Naive thymus-derived CD8-positive, alpha-beta T cell (primary cell): ENCODE measurements at regions not wholly inside any gene's neighbourhood (a gene's known extent, or its start where the extent isn't known, plus 50 kb on each side); places are given as distances from the start of the nearest gene placed in this dataset.

Source experiments
- ATAC-seq, 2 donors: fragments of 150-1000 bp; cut with Tn5 transposase in 1 of 2; sonication (Bioruptor Pico), chemical (Tn5 transposase) in 1 of 2; 1 replicate in 1 of 2; 2 replicates in 1 of 2; pipeline ENCODE4 v1.10.0; 2021; ENCODE audit warnings: mild to moderate bottlenecking in 2 of 2, moderate library complexity in 2 of 2
- POLR2A ChIA-PET: fragments of 350-600 bp; sonication (Branson Sonifier 250); formaldehyde crosslinking; loops from one replicate; lab custom pipeline; 2021; ENCODE audit warnings: antibody characterized with exemption; lab: Charles Lee
- DNase-seq, 10 donors: peaks; one replicate each; pipeline versions ENCODE4 v3.0.0 to v3.0.0-alpha.2; 2020 to 2022
- H3K27ac Mint-ChIP-seq, 10 donors: one replicate each; pipeline ENCODE4 v1.8.0; 2020 to 2022; ENCODE audit warnings: mild to moderate bottlenecking in 10 of 10, mixed read lengths in 10 of 10, moderate library complexity in 4 of 10, inconsistent platforms in 1 of 10
- H3K27me3 Mint-ChIP-seq, 5 donors: one replicate each; pipeline ENCODE4 v1.8.0; 2021 to 2022; ENCODE audit warnings: mixed read lengths in 5 of 5
- H3K36me3 Mint-ChIP-seq, 3 donors: one replicate each; pipeline ENCODE4 v1.8.0; 2020 to 2022; ENCODE audit warnings: mixed read lengths in 3 of 3, mild to moderate bottlenecking in 2 of 3, inconsistent platforms in 1 of 3
- H3K4me1 Mint-ChIP-seq, 4 donors: one replicate each; pipeline ENCODE4 v1.8.0; 2021 to 2022; ENCODE audit warnings: mixed read lengths in 4 of 4
- H3K4me3 Mint-ChIP-seq, 10 donors: one replicate each; pipeline ENCODE4 v1.8.0; 2020 to 2022; ENCODE audit warnings: mild to moderate bottlenecking in 10 of 10, mixed read lengths in 10 of 10, moderate library complexity in 6 of 10, inconsistent platforms in 1 of 10
- H3K9me3 Mint-ChIP-seq, 9 donors: one replicate each; pipeline ENCODE4 v1.8.0; 2020 to 2022; ENCODE audit warnings: mixed read lengths in 9 of 9, mild to moderate bottlenecking in 3 of 9, inconsistent platforms in 1 of 9, moderate library complexity in 1 of 9

DNA sequence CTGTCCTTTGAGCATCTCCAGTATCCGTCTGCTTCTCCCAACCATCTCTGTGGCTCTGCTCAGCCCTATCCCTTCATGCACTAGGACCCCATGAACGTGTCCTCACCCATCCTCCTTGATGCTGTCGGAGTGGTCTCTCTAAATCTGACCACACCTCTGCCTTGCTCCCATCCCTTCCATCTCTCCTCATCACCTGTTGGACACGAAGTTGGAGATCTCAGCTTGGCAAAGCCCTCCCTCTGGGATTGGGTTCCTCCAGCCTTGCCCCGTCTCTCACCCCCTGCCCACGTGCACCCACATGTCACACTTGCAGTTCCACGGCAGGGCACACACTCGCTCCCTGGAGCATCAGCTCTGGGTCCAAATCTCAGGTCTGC lies 135.7 kb downstream of the ACTL8 start:
- Mint-ChIP-seq H3K36me3 (no peaks in the 10 kb centered on the region), H3K9me3 (peaks cover 0 to 3% (median 0%) of the 10 kb centered on the region in 9 donors), H3K4me1 (peaks cover 0 to 4% (median 0%) of the 10 kb centered on the region in 4 donors), H3K27me3 (peaks cover 4 to 56% (median 35%) of the 10 kb centered on the region in 5 donors), H3K27ac (peak overlapping the region in 1 of 10 donors; percentile 90), H3K4me3 (no peak overlapping the region)
- DNase-seq = no peak
- POLR2A ChIA-PET = no interaction called here
- no peak for ATAC-seq

DNA sequence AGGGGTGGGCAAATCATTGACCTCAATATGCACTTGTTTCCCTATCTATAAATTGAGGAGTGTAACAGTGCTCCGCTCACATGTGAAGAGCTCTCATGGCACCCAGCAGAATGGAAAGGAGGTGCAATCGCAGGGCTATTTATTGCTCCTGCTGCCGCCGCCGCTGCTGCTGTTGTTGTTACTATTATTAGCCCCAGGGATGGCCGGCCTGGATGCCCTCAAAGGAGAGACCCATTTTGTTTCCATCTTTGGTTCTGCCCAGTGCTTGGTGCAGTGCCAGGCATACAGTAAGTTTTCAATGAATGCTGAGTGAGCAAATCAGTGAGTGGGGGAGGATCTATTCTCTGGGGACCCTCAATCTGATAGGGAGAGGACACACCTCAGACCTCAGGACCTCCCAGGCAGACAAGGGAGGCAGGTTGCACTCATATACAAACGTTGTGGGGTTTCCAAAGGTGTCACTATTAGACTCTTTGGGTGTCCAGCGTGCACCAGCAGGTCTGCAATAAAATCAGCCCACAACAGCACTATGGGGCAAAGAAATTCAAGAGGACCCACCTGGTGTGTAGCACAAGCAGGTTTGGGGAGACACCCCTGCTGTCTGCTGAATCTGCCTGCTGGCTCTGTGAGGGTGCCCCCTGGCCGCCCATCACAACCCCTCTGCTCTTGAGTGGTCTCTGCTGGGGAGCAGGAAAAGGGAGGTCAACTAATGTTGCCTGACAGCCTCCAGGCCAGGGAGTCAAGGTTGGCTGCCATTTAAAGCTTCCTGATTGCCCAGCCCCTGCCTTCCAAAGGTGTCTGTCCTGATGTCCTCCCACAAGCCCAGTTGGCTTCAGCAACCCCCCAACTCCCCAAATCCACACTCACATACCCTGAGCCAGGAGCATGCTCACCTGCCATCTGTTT lies 136.3 kb downstream of the ACTL8 start:
- no peak overlapping the region for H3K27ac Mint-ChIP-seq
- POLR2A ChIA-PET = no interaction called here
- no peak overlapping the region for H3K4me3 Mint-ChIP-seq
- DNase-seq (no peak), ATAC-seq (no peak)
- H3K4me1 Mint-ChIP-seq = peaks cover 0 to 4% (median 0%) of the 10 kb centered on the region in 4 donors
- peaks cover 6 to 61% (median 35%) of the 10 kb centered on the region in 5 donors for H3K27me3 Mint-ChIP-seq
- H3K36me3 Mint-ChIP-seq = no peaks in the 10 kb centered on the region
- H3K9me3 Mint-ChIP-seq = peaks cover 0 to 3% (median 0%) of the 10 kb centered on the region in 9 donors

DNA sequence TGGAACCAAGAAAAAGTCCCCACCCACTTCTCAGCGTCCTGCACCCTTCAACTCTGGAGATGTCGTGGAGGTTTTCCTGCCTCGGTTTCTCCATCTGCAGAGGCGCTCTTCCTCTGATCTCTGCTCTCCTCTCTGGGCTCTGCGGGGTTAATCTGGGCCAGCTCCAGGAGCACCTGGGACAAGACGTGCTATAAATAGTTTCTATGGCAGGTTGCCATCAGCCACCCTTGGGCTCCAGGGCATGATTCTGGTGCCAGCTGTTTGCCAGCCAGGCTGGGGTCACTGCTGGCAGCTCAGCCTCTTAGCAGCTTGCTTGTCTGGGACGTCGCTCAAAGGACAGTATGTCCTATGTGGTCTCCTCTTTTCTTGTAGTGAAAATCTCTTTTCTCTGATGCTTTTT lies 137.1 kb downstream of the ACTL8 start:
- no peak for ATAC-seq

DNA sequence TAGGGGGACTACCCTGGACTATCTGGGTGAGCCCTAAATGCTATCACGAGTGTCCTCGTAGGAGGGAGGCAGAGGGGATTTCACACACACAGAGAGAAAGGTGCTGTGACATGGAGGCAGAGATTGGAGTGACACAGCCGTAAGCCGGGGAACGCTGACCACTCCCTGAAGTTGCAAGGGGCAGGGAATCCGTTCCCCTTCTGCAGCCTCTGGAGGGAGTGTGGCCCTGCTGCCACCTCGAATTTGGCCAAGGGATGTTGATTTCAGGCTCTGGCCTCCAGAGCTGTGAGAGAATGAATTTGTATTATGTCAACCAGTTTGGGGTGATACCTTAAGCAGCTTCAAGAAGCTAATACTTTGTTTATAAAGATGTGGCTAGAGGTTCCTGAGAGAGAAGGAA lies 137.7 kb downstream of the ACTL8 start:
- Mint-ChIP-seq H3K9me3 (peaks cover 0 to 2% (median 0%) of the 10 kb centered on the region in 9 donors), H3K27me3 (peaks cover 6 to 60% (median 30%) of the 10 kb centered on the region in 5 donors), H3K4me1 (peaks cover 0 to 4% (median 0%) of the 10 kb centered on the region in 4 donors), H3K36me3 (no peaks in the 10 kb centered on the region), H3K27ac (no peak overlapping the region), H3K4me3 (no peak overlapping the region)
- DNase-seq (no peak), ATAC-seq (no peak)
- POLR2A ChIA-PET = no interaction called here

More for the DNA sequence above, 137.1 kb downstream of the ACTL8 start:
- POLR2A ChIA-PET = no interaction called here
- Mint-ChIP-seq H3K4me1 (peaks cover 0 to 4% (median 0%) of the 10 kb centered on the region in 4 donors), H3K27ac (no peak overlapping the region), H3K36me3 (no peaks in the 10 kb centered on the region), H3K9me3 (peaks cover 0 to 2% (median 0%) of the 10 kb centered on the region in 9 donors), H3K27me3 (peaks cover 6 to 60% (median 31%) of the 10 kb centered on the region in 5 donors), H3K4me3 (no peak overlapping the region)
- no peak for DNase-seq

DNA sequence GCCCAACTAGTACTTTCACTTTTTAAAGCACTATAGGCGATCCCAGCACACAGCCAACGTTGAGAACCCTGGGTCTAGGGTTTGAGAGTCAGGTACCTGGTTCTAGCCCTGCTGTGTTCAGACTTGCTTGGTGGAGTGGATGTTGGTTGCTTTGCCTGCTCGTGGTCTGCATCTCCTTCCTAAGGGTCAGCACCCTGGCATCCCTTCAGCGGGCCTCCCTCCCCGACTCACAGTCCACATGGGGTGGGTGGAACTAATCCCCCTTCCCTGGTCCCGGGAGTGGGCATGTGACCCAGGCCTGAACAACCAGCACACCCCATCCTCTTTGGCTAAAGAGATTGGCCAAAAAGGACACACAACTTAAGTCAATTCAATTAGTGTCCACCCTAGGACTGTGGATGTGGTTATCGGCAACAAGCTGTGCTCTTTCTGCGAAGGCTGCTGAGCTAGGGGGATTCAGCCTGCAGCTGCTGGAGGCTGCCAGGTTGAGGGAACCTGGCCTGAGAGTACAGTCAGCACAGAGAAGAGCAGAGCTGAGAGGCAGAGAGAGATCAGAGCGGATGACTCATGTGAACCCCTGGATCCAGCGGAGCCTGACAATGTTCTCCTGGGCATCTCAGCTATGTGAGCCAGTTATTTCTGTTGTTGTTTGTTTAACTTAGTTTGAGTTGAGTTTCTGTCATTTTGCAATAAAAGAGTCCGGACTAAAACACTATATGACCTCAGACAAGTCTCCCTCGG lies 138.9 kb downstream of the ACTL8 start:
- no peaks in the 10 kb centered on the region for H3K36me3 Mint-ChIP-seq
- POLR2A ChIA-PET = no interaction called here
- no peak for ATAC-seq
- DNase-seq = no peak
- no peak overlapping the region for H3K27ac Mint-ChIP-seq
- H3K27me3 Mint-ChIP-seq = peaks cover 6 to 60% (median 24%) of the 10 kb centered on the region in 5 donors
- H3K4me1 Mint-ChIP-seq = peaks cover 0 to 4% (median 0%) of the 10 kb centered on the region in 4 donors
- peaks cover 0 to 3% (median 0%) of the 10 kb centered on the region in 9 donors for H3K9me3 Mint-ChIP-seq
- H3K4me3 Mint-ChIP-seq = no peak overlapping the region

DNA sequence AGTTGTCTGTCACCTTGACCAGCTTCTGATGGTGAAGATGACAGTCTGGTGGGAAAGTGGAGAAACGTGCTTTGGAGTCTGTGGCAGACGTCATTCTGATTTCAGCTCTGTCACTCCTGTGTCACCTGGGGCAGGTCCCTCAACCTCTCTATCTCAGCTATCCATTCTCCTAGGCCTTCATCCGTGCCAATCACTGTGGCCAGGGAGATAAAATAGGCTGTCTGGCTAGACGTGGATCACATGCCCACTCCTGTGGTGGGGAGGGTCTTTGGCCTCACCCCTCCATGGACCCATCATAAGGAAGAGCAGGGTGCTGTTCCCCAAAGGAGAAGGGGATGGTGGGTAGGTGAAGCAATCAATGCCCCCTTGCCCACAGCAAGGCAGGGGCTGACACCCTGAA lies 140.3 kb downstream of the ACTL8 start:
- ATAC-seq (no peak), DNase-seq (no peak)
- H3K36me3 Mint-ChIP-seq = no peaks in the 10 kb centered on the region
- peaks cover 6 to 60% (median 21%) of the 10 kb centered on the region in 5 donors for H3K27me3 Mint-ChIP-seq
- no peak overlapping the region for H3K4me3 Mint-ChIP-seq
- POLR2A ChIA-PET = no interaction called here
- H3K9me3 Mint-ChIP-seq = peaks cover 0 to 3% (median 0%) of the 10 kb centered on the region in 9 donors
- no peak overlapping the region for H3K27ac Mint-ChIP-seq
- peaks cover 0 to 2% (median 0%) of the 10 kb centered on the region in 4 donors for H3K4me1 Mint-ChIP-seq

DNA sequence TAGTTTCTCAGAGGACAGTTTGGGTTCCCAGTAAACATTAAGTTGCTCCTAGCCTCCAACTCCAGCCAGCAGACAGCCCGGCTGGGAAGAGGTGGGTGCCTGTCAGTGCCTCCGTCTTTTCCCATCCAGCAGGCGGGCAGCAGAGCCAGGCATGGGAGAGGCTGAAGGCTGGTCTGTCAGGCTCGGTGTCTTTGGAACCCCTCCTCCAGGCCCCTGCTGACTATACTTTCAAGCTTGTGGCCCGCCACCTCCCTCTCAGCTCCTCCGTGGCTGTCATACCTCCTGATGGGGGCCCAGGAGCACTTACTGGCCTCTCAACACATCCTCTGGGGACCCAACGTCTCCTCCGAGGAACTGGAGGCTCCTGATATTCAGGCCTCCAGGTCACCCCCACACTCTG lies 140.9 kb downstream of the ACTL8 start:
- POLR2A ChIA-PET = no interaction called here
- ATAC-seq (no peak), DNase-seq (no peak)
- Mint-ChIP-seq H3K4me3 (no peak overlapping the region), H3K36me3 (no peaks in the 10 kb centered on the region), H3K9me3 (peaks cover 0 to 3% (median 0%) of the 10 kb centered on the region in 9 donors), H3K4me1 (peaks cover 0 to 2% (median 0%) of the 10 kb centered on the region in 4 donors), H3K27me3 (peaks cover 6 to 55% (median 21%) of the 10 kb centered on the region in 5 donors), H3K27ac (no peak overlapping the region)

DNA sequence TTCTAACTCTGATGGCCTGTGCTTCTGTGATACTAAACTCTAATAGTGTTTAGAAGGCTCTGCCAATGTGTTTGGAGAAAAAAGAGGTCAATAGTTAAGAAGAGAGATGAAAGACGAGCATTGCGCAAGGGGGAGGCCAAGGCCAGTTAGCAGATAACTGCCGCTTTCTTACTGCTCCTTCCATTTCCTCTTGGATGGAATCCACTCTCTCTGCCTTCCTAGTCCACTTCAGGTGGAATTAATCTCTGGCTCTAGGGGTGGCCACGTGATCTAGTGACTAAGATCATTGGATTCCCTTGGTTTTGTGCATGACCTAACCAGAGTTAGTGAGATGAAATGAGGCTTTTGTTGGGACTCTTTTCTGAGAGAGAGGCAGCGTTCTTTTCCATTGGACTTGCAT lies 148.3 kb downstream of the ACTL8 start:
- POLR2A ChIA-PET = no interaction called here
- H3K36me3 Mint-ChIP-seq = no peaks in the 10 kb centered on the region
- no peak for DNase-seq
- H3K4me3 Mint-ChIP-seq = no peak overlapping the region
- H3K9me3 Mint-ChIP-seq = peaks cover 0 to 7% (median 0%) of the 10 kb centered on the region in 9 donors
- H3K4me1 Mint-ChIP-seq = no peaks in the 10 kb centered on the region
- peaks cover 14 to 73% (median 38%) of the 10 kb centered on the region in 5 donors for H3K27me3 Mint-ChIP-seq
- no peak for ATAC-seq
- no peak overlapping the region for H3K27ac Mint-ChIP-seq

DNA sequence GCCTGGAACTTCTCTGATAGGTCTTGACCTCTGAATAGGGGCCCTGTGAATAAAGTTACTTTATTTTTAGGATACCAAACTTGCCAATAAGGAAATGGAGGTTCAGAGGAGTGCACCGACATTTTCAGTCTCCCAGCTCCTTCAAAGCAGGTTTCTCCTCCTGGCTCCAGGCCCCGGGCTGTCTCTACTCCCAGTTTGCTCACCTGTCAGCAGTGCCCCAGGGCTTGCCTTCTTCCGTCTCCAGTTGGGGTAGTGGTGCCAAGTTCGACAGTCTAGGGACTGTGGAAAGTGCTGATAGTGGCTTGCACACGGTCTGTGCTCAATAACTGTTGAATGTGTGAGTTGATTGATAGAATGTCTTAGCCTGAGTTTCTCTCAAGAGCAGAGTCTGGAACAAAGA lies 149.2 kb downstream of the ACTL8 start:
- no peaks in the 10 kb centered on the region for H3K36me3 Mint-ChIP-seq
- POLR2A ChIA-PET = no interaction called here
- peaks cover 0 to 5% (median 0%) of the 10 kb centered on the region in 9 donors for H3K9me3 Mint-ChIP-seq
- no peak for ATAC-seq
- H3K27me3 Mint-ChIP-seq = peaks cover 15 to 71% (median 39%) of the 10 kb centered on the region in 5 donors
- DNase-seq = no peak
- no peaks in the 10 kb centered on the region for H3K4me1 Mint-ChIP-seq
- H3K27ac Mint-ChIP-seq = no peak overlapping the region
- H3K4me3 Mint-ChIP-seq = no peak overlapping the region

DNA sequence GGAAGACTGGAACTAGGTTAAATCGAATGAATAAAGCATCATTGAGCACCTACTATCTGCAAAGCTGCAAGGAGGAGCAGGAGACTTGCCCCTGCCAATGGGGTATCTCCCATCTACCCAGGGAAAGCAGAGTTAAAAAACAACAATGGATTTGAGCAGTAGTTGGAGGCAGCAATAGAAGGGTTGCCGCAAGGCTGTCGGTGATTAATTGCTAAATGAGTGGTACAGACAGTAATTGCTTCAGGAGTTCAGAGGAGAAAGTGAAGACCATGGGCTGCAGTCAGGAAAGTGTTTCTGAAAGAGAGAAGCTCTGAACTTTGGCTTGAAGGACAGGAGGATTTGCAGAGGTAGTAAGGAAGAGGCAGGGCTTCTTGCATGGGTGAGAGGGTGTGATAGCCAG lies 152.9 kb downstream of the ACTL8 start:
- POLR2A ChIA-PET = no interaction called here
- no peak for DNase-seq
- Mint-ChIP-seq H3K36me3 (no peaks in the 10 kb centered on the region), H3K27me3 (peaks cover 23 to 67% (median 52%) of the 10 kb centered on the region in 5 donors), H3K4me1 (peaks cover 0 to 1% (median 0%) of the 10 kb centered on the region in 4 donors), H3K9me3 (peaks cover 0 to 5% (median 0%) of the 10 kb centered on the region in 9 donors), H3K4me3 (no peak overlapping the region), H3K27ac (no peak overlapping the region)
- ATAC-seq = no peak

DNA sequence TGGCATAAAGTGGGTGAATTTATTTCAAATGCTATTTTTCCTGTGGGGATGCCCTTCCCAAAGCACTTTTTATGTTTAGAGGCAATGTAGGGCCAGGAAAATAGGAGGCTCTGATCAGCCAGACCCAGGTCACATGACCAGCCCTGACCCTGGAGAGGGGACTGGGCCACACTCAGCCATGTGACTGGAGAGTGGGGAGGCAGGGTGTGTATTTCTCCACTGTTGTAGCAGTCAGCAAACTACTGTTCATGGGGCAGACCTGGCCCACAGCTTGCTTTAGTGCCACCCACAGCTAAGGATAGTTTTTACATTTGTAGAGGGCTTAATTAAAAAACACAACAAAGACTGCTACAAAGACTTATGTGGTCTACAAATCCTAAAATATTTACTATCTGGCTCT lies 153.8 kb downstream of the ACTL8 start:
- no peak for ATAC-seq
- H3K27ac Mint-ChIP-seq = no peak overlapping the region
- H3K4me1 Mint-ChIP-seq = peaks cover 0 to 1% (median 0%) of the 10 kb centered on the region in 4 donors
- H3K9me3 Mint-ChIP-seq = peaks cover 0 to 5% (median 0%) of the 10 kb centered on the region in 9 donors
- DNase-seq = no peak
- no peaks in the 10 kb centered on the region for H3K36me3 Mint-ChIP-seq
- H3K4me3 Mint-ChIP-seq = no peak overlapping the region
- POLR2A ChIA-PET = no interaction called here
- H3K27me3 Mint-ChIP-seq = peaks cover 23 to 70% (median 60%) of the 10 kb centered on the region in 5 donors

DNA sequence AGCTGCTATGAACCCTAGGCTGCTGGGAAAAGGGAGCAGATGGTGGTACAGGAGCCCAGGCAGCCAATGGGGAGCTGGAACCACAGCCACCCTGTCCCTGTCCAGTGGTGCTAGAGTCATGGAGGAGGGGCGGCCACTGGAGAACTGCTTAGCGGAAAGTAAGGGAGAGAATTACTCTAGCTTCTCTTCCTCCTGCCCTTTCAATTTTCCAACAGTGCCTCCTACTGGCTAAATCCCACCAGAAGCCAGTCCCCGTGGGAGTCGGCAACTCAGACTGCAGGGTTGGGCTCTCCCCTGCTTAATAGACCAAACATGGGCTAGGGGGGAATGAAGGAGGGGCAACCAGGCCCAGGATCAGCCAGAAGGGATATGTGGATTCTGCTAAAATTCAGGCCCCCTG lies 154.5 kb downstream of the ACTL8 start:
- Mint-ChIP-seq H3K4me3 (no peak overlapping the region), H3K9me3 (peaks cover 0 to 5% (median 0%) of the 10 kb centered on the region in 9 donors), H3K27ac (no peak overlapping the region), H3K36me3 (no peaks in the 10 kb centered on the region), H3K27me3 (peaks cover 21 to 70% (median 61%) of the 10 kb centered on the region in 5 donors), H3K4me1 (peaks cover 0 to 1% (median 0%) of the 10 kb centered on the region in 4 donors)
- ATAC-seq = no peak
- POLR2A ChIA-PET = no interaction called here
- DNase-seq = no peak

DNA sequence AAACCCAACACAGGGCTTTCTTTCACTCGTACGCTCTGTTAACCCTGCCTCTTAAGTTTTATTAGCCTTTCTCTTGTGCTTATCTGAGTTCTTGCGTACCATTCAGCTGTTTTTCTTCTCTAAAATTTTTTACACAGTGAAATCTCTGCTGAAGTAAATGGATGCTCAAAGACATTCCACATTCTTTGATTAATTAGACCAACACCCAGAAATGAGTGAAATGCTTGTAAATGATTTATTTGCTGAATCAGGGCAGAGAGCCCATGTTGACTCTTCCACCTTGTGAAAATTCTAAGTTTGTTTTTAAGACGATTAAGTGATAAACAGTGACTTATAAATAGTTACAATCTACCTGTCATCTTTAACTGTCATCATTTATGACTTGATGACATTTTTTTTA lies 156.7 kb downstream of the ACTL8 start:
- DNase-seq (no peak), ATAC-seq (no peak)
- Mint-ChIP-seq H3K4me1 (peaks cover 0 to 1% (median 0%) of the 10 kb centered on the region in 4 donors), H3K27ac (no peak overlapping the region), H3K27me3 (peaks cover 18 to 70% (median 58%) of the 10 kb centered on the region in 5 donors), H3K36me3 (no peaks in the 10 kb centered on the region), H3K9me3 (no peaks in the 10 kb centered on the region), H3K4me3 (no peak overlapping the region)
- POLR2A ChIA-PET = no interaction called here
